HCT116 (cell line): ENCODE measurements at regions not wholly inside any gene's neighbourhood (a gene's known extent, or its start where the extent isn't known, plus 50 kb on each side); places are given as distances from the start of the nearest gene placed in this dataset.

Experiments used
- CEBPB ChIP-seq: IDR thresholded peaks from 2 replicates; pipeline ENCODE4 v1.6.1; 2012; ENCODE audit warnings: low read depth
- CTCF ChIP-seq, 3 experiments: fragments of 200-600 bp in 1 of 3; sonication (generic) in 1 of 3; IDR thresholded peaks in 2 of 3; conservative IDR thresholded peaks in 1 of 3; 2 replicates each; pipeline ENCODE4 v1.5.1; 2012 to 2017; ENCODE audit warnings: low read depth in 2 of 3, low read length in 2 of 3, antibody characterized with exemption in 1 of 3, borderline replicate concordance in 1 of 3, control low read depth in 1 of 3, mild to moderate bottlenecking in 1 of 3, mixed read lengths in 1 of 3, mixed run types in 1 of 3, moderate library complexity in 1 of 3; ENCODE audit not compliant: insufficient read depth in 1 of 3
- EZH2phosphoT487 ChIP-seq: fragments of 200-600 bp; IDR thresholded peaks from 2 replicates; pipeline ENCODE4 v1.6.1; 2018; ENCODE audit warnings: antibody characterized with exemption, borderline replicate concordance
- MAX ChIP-seq: IDR thresholded peaks from 2 replicates; pipeline ENCODE4 v1.6.1; 2012
- POLR2A ChIP-seq: IDR thresholded peaks from 2 replicates; pipeline ENCODE4 v1.7.0; 2011; ENCODE audit warnings: borderline replicate concordance; ENCODE audit not compliant: insufficient read depth, insufficient read length; ENCODE audit errors: extremely low read depth
- RAD21 ChIP-seq: IDR thresholded peaks from 2 replicates; pipeline ENCODE4 v1.6.1; 2012; ENCODE audit warnings: low read depth, mild to moderate bottlenecking
- YY1 ChIP-seq: IDR thresholded peaks from 2 replicates; pipeline ENCODE4 v1.6.1; 2011; ENCODE audit warnings: low read length, low read depth, moderate library complexity, mild to moderate bottlenecking; ENCODE audit not compliant: insufficient replicate concordance; ENCODE audit errors: extremely low read depth

GRCh38 chr2:52810460-52810859 lies 957.1 kb upstream of the CHAC2 start:
- TF ChIP-seq CEBPB (0 out of 2 replicates have a peak, but pooled peaks have one; percentile 25), CTCF (IDR thresholded peaks at IDR 0.05 in 2 of 3, conservative IDR thresholded peaks at IDR 0.05 in 1 of 3; ENCODE audit: borderline replicate concordance in 1 of 3, insufficient read depth in 1 of 3, low read depth in 2 of 3, low read length in 2 of 3) (peak; percentile 35 to 65 (median 49)), POLR2A (no peak), YY1 (no peak), MAX (no peak), EZH2phosphoT487 (no peak), RAD21 (peak; percentile 81)
